ENCODE measurements at regions not wholly inside any gene's neighbourhood (a gene's known extent, or its start where the extent isn't known, plus 50 kb on each side); places are given as distances from the start of the nearest gene placed in this dataset.

DNA sequence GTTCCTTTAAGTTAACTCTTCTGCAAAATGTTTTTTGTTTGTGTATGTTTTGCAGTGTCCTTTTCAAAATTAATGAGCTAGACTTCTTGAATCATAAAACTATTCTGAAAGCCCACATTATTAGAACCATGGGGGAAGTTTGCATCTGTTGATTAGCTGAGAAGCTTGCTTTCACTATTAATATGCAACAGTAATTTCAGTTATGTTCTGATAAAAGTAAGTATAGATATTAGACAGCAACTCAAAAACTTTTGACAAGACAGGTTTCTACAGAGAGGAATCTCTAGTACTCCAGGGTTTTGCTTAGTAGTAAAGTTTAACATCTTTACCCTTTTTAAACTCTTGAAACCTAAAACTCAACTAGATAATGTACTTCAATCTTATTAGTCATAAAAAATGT lies 147.8 kb downstream of the UBE2E3 start:
- TF ChIP-seq, protein P1, sequence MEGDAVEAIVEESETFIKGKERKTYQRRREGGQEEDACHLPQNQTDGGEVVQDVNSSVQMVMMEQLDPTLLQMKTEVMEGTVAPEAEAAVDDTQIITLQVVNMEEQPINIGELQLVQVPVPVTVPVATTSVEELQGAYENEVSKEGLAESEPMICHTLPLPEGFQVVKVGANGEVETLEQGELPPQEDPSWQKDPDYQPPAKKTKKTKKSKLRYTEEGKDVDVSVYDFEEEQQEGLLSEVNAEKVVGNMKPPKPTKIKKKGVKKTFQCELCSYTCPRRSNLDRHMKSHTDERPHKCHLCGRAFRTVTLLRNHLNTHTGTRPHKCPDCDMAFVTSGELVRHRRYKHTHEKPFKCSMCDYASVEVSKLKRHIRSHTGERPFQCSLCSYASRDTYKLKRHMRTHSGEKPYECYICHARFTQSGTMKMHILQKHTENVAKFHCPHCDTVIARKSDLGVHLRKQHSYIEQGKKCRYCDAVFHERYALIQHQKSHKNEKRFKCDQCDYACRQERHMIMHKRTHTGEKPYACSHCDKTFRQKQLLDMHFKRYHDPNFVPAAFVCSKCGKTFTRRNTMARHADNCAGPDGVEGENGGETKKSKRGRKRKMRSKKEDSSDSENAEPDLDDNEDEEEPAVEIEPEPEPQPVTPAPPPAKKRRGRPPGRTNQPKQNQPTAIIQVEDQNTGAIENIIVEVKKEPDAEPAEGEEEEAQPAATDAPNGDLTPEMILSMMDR (IDR thresholded peaks at IDR 0.05), result no peak
- TF ChIP-seq POLR2A (IDR thresholded peaks at IDR 0.05), result no peak
- TF ChIP-seq EP300 (IDR thresholded peaks at IDR 0.05), result no peak
